GM12878 (cell line): ENCODE measurements at regions not wholly inside any gene's neighbourhood (a gene's known extent, or its start where the extent isn't known, plus 50 kb on each side); places are given as distances from the start of the nearest gene placed in this dataset.

Experiments used
- BCL3 ChIP-seq: IDR thresholded peaks from 2 replicates; pipeline ENCODE4 v1.6.1; 2011; ENCODE audit warnings: borderline replicate concordance, low read depth, mild to moderate bottlenecking, moderate library complexity, low read length; ENCODE audit not compliant: insufficient read depth, poor library complexity, severe bottlenecking
- FOXK2 ChIP-seq: fragments of 450-650 bp; IDR thresholded peaks from 2 replicates; pipeline ENCODE4 v1.6.1; 2017; ENCODE audit warnings: mild to moderate bottlenecking, moderate library complexity
- GATAD2B ChIP-seq: fragments of 450-650 bp; conservative IDR thresholded peaks from 2 replicates; pipeline ENCODE4 v1.6.1; 2017; ENCODE audit warnings: low read depth, mild to moderate bottlenecking, moderate library complexity
- NFIC ChIP-seq: IDR thresholded peaks from 2 replicates; pipeline ENCODE4 v1.6.1; 2012; ENCODE audit warnings: low read depth, mild to moderate bottlenecking, inconsistent platforms, low read length, moderate library complexity
- SMARCA5 ChIP-seq: fragments of 450-650 bp; IDR thresholded peaks from 2 replicates; pipeline ENCODE4 v1.6.1; 2017; ENCODE audit warnings: mild to moderate bottlenecking
- TF ChIP-seq, protein P1 (sequence below): IDR thresholded peaks from 2 replicates; pipeline ENCODE4 v1.6.1; 2011; ENCODE audit warnings: low read depth, low read length, improper control_type of control experiment, borderline replicate concordance
- TF ChIP-seq, protein P2 (sequence below): fragments of 450-650 bp; IDR thresholded peaks from 2 replicates; pipeline ENCODE4 v1.6.1; 2016; ENCODE audit warnings: mild to moderate bottlenecking
- TF ChIP-seq, protein P3 (sequence below): fragments of 450-650 bp; IDR thresholded peaks from 2 replicates; pipeline ENCODE4 v1.6.1; 2017; ENCODE audit warnings: antibody characterized with exemption, mild to moderate bottlenecking, moderate library complexity

- TF ChIP-seq, protein P1, sequence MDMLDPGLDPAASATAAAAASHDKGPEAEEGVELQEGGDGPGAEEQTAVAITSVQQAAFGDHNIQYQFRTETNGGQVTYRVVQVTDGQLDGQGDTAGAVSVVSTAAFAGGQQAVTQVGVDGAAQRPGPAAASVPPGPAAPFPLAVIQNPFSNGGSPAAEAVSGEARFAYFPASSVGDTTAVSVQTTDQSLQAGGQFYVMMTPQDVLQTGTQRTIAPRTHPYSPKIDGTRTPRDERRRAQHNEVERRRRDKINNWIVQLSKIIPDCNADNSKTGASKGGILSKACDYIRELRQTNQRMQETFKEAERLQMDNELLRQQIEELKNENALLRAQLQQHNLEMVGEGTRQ, result no peak
- no peak for TF ChIP-seq GATAD2B
- no peak for TF ChIP-seq SMARCA5
- no peak for TF ChIP-seq NFIC
- TF ChIP-seq, protein P2, sequence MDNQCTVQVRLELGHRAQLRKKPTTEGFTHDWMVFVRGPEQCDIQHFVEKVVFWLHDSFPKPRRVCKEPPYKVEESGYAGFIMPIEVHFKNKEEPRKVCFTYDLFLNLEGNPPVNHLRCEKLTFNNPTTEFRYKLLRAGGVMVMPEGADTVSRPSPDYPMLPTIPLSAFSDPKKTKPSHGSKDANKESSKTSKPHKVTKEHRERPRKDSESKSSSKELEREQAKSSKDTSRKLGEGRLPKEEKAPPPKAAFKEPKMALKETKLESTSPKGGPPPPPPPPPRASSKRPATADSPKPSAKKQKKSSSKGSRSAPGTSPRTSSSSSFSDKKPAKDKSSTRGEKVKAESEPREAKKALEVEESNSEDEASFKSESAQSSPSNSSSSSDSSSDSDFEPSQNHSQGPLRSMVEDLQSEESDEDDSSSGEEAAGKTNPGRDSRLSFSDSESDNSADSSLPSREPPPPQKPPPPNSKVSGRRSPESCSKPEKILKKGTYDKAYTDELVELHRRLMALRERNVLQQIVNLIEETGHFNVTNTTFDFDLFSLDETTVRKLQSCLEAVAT, result no peak
- no peak for TF ChIP-seq FOXK2
- TF ChIP-seq, protein P3, sequence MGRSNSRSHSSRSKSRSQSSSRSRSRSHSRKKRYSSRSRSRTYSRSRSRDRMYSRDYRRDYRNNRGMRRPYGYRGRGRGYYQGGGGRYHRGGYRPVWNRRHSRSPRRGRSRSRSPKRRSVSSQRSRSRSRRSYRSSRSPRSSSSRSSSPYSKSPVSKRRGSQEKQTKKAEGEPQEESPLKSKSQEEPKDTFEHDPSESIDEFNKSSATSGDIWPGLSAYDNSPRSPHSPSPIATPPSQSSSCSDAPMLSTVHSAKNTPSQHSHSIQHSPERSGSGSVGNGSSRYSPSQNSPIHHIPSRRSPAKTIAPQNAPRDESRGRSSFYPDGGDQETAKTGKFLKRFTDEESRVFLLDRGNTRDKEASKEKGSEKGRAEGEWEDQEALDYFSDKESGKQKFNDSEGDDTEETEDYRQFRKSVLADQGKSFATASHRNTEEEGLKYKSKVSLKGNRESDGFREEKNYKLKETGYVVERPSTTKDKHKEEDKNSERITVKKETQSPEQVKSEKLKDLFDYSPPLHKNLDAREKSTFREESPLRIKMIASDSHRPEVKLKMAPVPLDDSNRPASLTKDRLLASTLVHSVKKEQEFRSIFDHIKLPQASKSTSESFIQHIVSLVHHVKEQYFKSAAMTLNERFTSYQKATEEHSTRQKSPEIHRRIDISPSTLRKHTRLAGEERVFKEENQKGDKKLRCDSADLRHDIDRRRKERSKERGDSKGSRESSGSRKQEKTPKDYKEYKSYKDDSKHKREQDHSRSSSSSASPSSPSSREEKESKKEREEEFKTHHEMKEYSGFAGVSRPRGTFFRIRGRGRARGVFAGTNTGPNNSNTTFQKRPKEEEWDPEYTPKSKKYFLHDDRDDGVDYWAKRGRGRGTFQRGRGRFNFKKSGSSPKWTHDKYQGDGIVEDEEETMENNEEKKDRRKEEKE, result no peak
- TF ChIP-seq BCL3, result no peak
Measured at GRCh38 chr2:105640246-105640645, 104.5 kb upstream of the NCK2 start (continued).
